LNCaP clone FGC (cell line): ENCODE measurements at regions not wholly inside any gene's neighbourhood (a gene's known extent, or its start where the extent isn't known, plus 50 kb on each side); places are given as distances from the start of the nearest gene placed in this dataset.
"Not testable (repeated sequence)": the region's sequence is repeated elsewhere in the genome, so short reads cannot be mapped to it uniquely, and the experiment has no call there.

Experiments
- DNase-seq: peaks from one replicate; pipeline ENCODE4 v3.0.0-alpha.2; 2011; ENCODE audit warnings: low read depth
- H3K4me3 ChIP-seq: 2 replicates; pipeline ENCODE4 v1.5.1; 2011; ENCODE audit warnings: mild to moderate bottlenecking, low read depth, low read length, control low read depth
- CTCF ChIP-seq: IDR thresholded peaks from 2 replicates; pipeline ENCODE4 v1.5.1; 2012; ENCODE audit warnings: mild to moderate bottlenecking; ENCODE audit not compliant: control insufficient read depth, insufficient read depth; ENCODE audit errors: extremely low read depth

GRCh38 chr5:86688406-86688805 lies 70.7 kb downstream of the COX7C start:
- DNase-seq, result no peak
- no peak overlapping the region for H3K4me3 ChIP-seq
- no peak for TF ChIP-seq CTCF

- H3K4me3 ChIP-seq, result no peak overlapping the region
- no peak for TF ChIP-seq CTCF
- DNase-seq, result no peak
Observed at GRCh38 chr5:86689103-86689729, 71.5 kb downstream of the COX7C start.

GRCh38 chr5:86709157-86709881 lies 91.6 kb downstream of the COX7C start:
- no peak overlapping the region for H3K4me3 ChIP-seq
- DNase-seq, result no peak
- TF ChIP-seq CTCF, result no peak

- H3K4me3 ChIP-seq, result no peak overlapping the region
- TF ChIP-seq CTCF, result no peak
- DNase-seq, result no peak
Observed at GRCh38 chr5:86716121-86716520, 98.4 kb downstream of the COX7C start.

GRCh38 chr5:86731319-86732117 lies 113.8 kb downstream of the COX7C start:
- not testable (repeated sequence) for DNase-seq
- H3K4me3 ChIP-seq, result peak overlapping the region; percentile 48

- H3K4me3 ChIP-seq, result no peak overlapping the region
- TF ChIP-seq CTCF, result no peak
- no peak for DNase-seq
Observed at GRCh38 chr5:86735370-86735769, 117.6 kb downstream of the COX7C start.

GRCh38 chr5:86737579-86737978 lies 119.8 kb downstream of the COX7C start:
- no peak overlapping the region for H3K4me3 ChIP-seq

More at GRCh38 chr5:86737579-86737978, 119.8 kb downstream of the COX7C start:
- DNase-seq, result no peak
- TF ChIP-seq CTCF, result no peak
